ENCODE measurements at regions not wholly inside any gene's neighbourhood (a gene's known extent, or its start where the extent isn't known, plus 50 kb on each side); places are given as distances from the start of the nearest gene placed in this dataset.

DNA sequence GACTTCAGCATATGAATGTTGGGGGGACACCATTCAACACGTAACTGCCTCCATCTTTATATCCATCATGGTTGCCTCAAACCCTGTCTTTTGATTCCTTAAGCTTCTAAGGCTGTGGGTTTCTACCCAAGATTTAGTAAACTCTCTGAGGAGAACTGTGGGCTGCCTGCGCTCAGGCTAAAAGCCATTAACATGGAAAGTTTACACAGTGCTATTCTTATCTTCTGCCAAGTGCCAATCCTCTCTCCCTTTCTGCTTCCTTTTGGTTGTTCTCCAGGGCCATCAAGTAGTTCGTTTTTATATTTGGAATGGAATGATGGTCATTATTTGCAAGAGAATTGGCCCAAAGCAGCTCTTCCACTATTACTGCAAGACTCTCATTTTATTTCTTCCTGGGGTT, 97.3 kb upstream of the KLF14 start:
- Mint-ChIP-seq H3K9me3 (peaks cover 9% of the 10 kb centered on the region), H3K36me3 (ENCODE audit: low read depth) (peaks cover 2% of the 10 kb centered on the region), H3K4me3 (no peak overlapping the region), H3K4me1 (no peaks in the 10 kb centered on the region), H3K27me3 (peaks cover 27% of the 10 kb centered on the region), H3K27ac (no peak overlapping the region)
- no peak for DNase-seq
- intact Hi-C loops (cut with micrococcal nuclease) = loop anchor here (10.0 kb wide), 1 partner anchor 587 kb away; no protein-coding TSS in a partner anchor

DNA sequence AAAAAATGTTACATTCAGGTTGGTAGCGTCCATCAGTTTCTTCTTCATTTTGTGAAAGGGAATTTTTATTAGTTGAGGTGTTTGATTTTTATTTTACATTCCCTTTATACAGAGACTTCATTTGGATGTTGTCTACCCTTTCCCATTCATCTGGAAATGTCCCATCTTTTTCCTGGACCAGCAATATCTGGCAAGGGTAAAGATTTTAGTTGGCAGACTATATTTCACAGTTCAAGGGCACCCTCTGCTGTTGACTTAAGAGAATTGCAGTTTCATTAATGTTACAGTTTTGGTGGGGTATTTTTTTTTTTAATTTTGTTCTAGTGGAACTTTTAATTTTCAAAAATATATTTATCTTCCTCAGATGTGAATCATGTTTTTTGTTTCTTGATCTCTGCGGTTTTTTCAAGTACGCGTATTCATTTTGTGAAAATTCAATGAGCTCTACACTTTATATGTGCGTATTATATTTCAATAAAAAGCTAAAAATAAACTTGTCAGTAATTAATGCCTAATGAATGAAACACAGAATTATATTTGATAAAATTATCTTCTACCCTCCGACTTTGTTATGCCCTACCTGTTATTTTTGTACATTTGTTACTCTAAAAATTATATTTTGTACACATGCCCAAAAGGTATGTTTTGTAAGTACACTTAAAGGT, 97.9 kb upstream of the KLF14 start:
- Mint-ChIP-seq H3K9me3 (peaks cover 3% of the 10 kb centered on the region), H3K27ac (no peak overlapping the region), H3K4me1 (no peaks in the 10 kb centered on the region), H3K4me3 (no peak overlapping the region), H3K36me3 (ENCODE audit: low read depth) (peaks cover 2% of the 10 kb centered on the region), H3K27me3 (peaks cover 26% of the 10 kb centered on the region)
- intact Hi-C loops (cut with micrococcal nuclease) = loop anchor here (2.0 to 10.0 kb wide), 2 partner anchors 587 to 759 kb away; no protein-coding TSS in a partner anchor
- peak; percentile 60 for DNase-seq

DNA sequence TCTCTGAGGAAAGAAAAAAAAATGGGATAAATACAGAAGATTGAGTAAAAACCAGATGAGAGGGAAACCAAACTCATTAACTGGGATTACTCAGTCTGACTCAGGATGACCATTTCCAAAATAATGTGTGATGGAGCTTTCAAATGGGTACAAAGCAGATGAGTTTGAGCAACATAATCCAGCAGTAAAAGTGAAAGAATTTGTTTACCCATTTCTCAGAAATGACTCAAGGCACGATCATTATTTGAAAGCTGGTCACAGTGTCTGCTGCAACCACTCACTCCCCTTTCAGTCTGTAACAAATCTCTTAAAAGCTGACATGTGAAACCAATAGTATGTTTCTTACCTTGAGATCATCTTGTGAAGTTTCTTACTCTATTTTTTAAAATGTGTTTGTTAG, 104.7 kb upstream of the KLF14 start:
- Mint-ChIP-seq H3K4me1 (peaks cover 16% of the 10 kb centered on the region), H3K27me3 (peaks cover 17% of the 10 kb centered on the region), H3K36me3 (ENCODE audit: low read depth) (no peaks in the 10 kb centered on the region), H3K9me3 (no peaks in the 10 kb centered on the region), H3K4me3 (no peak overlapping the region), H3K27ac (peak overlapping the region; percentile 29)
- DNase-seq = no peak
- intact Hi-C loops (cut with micrococcal nuclease) = loop anchor here (10.0 kb wide), 1 partner anchor 594 kb away; no protein-coding TSS in a partner anchor

DNA sequence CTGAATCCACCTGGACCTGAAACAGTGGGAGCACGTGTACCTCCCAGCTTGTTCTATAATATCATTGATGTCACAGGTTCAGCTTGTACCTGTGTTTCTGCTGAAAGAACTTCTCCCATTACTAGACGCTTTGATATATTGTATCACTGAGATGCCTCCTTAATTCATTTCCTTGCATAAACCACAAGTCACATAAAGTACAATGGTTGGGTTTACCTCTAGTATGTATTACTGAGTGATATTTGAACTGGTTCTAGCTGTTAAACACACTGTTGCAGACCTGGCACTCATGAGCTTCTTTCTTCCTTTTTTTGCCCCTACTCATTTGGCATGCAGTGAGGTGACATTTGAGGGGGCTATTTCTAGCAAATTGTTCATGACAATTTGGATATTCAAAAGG, 106.6 kb upstream of the KLF14 start:
- no peaks in the 10 kb centered on the region for H3K9me3 Mint-ChIP-seq
- H3K27ac Mint-ChIP-seq = no peak overlapping the region
- peaks cover 16% of the 10 kb centered on the region for H3K4me1 Mint-ChIP-seq
- no peak overlapping the region for H3K4me3 Mint-ChIP-seq
- peaks cover 10% of the 10 kb centered on the region for H3K27me3 Mint-ChIP-seq
- DNase-seq = no peak
- intact Hi-C loops (cut with micrococcal nuclease) = no loop called here
- H3K36me3 Mint-ChIP-seq (ENCODE audit: low read depth) = no peaks in the 10 kb centered on the region

DNA sequence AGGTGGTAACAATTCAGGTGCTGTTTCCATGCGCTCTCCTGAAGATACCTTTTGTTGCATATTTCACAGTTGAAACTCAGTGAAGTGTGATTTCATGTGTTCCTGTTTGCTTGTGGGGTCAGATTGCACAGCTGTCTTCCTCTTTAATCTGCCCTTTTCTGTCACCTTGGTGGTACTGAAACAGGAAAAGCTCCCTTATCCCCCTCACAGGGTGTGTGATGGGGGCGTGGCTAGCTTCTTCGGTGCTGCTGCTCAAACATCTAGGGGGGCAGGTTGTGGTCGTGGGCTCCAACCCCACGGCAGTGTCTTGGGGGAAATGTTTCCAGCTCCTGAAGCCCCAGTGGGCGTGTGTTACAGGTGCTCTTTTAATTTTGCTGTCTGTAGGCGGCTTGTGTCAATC, 107.4 kb upstream of the KLF14 start:
- Mint-ChIP-seq H3K4me1 (peaks cover 16% of the 10 kb centered on the region), H3K36me3 (ENCODE audit: low read depth) (no peaks in the 10 kb centered on the region), H3K9me3 (no peaks in the 10 kb centered on the region), H3K4me3 (no peak overlapping the region), H3K27me3 (peaks cover 3% of the 10 kb centered on the region), H3K27ac (no peak overlapping the region)
- no peak for DNase-seq
- intact Hi-C loops (cut with micrococcal nuclease) = no loop called here

DNA sequence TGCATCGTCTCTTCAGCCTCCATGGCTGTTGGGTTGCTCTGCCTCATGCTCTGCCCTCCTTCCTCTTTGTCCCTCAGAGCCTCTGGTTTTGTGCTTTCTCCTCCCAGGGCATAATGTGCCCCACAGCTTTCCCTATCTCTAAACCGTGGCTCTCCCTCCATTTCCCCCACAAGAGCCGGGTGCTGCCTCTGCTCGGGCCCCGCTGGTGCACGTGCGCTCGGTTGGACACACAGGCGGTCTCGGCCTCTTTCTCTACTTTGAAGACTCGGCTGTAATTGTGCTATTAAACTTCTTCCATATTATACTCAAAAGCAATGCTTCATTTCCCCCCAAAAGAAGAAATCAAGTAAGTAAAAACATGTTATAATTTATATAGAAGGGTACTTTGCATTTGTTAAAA, 109.7 kb upstream of the KLF14 start:
- DNase-seq = no peak
- Mint-ChIP-seq H3K9me3 (no peaks in the 10 kb centered on the region), H3K4me1 (peaks cover 13% of the 10 kb centered on the region), H3K36me3 (ENCODE audit: low read depth) (no peaks in the 10 kb centered on the region), H3K27ac (no peak overlapping the region), H3K27me3 (peaks cover 3% of the 10 kb centered on the region), H3K4me3 (no peak overlapping the region)
- intact Hi-C loops (cut with micrococcal nuclease) = no loop called here

DNA sequence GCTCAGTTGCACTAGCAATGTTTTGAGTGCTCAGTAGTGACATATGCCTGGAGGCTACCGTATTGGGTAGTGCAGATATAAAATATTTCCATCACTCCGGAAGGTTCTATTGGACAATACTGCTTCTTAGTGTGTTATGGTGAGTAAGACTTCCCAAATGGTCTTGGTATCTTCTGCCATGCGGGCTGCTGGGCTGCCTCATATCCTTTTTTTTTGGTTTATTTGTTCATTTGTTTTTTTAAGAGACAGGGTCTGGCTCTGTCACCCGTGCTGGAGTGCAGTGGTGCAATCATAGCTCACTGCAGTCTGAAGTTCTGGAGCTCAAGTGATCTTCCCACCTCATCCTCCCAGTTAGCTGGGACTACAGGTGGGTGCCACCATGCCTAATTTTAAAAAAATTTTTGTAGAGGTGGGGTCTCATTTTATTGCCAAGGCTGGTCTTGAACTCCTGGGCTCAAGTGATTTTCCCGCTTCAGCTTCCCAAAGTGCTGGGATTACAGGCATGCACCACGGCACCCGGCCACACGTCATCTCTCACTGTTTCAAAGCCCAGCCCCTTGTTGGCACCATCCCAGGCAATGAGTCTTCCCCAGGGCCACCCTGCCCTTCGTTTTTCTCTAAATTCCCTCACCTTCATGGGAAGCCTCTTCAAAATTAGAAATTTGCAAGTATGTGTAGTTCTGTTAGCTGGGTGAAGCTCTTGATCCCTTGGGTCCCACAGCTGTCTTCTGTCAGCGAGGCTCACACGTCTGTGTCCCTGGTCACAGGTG, 111.0 kb upstream of the KLF14 start:
- H3K36me3 Mint-ChIP-seq (ENCODE audit: low read depth) = no peaks in the 10 kb centered on the region
- H3K9me3 Mint-ChIP-seq = no peaks in the 10 kb centered on the region
- peaks cover 7% of the 10 kb centered on the region for H3K4me1 Mint-ChIP-seq
- H3K27ac Mint-ChIP-seq = no peak overlapping the region
- H3K4me3 Mint-ChIP-seq = no peak overlapping the region
- peaks cover 3% of the 10 kb centered on the region for H3K27me3 Mint-ChIP-seq
- no peak for DNase-seq
- intact Hi-C loops (cut with micrococcal nuclease) = no loop called here

DNA sequence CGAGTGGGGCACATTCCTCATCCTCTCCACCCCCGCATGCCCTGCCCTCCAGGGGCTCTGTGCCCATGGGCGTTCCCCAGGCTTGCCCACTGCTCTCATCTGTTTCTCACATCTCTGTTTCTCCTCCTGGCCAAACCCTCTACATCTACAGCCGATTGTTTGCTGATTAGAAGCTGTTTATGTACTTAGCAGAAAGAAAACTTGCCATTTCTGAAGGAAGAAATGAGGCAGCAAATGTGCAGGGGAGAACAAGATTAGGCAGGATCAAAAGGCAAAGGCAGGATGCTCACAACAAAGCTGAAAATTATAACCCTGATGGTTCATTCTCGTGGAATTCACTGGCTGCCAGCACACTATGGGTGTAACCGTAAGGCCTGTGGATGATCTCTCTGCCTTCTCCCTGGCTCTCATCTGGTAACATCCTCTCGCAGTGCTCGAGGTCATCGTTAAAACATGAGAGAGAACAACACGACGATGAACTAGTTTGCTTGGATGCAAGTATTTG, 111.6 kb upstream of the KLF14 start:
- no peak for DNase-seq
- Mint-ChIP-seq H3K4me1 (peaks cover 5% of the 10 kb centered on the region), H3K4me3 (no peak overlapping the region), H3K27me3 (peaks cover 3% of the 10 kb centered on the region), H3K9me3 (no peaks in the 10 kb centered on the region), H3K27ac (no peak overlapping the region), H3K36me3 (ENCODE audit: low read depth) (no peaks in the 10 kb centered on the region)
- intact Hi-C loops (cut with micrococcal nuclease) = no loop called here

DNA sequence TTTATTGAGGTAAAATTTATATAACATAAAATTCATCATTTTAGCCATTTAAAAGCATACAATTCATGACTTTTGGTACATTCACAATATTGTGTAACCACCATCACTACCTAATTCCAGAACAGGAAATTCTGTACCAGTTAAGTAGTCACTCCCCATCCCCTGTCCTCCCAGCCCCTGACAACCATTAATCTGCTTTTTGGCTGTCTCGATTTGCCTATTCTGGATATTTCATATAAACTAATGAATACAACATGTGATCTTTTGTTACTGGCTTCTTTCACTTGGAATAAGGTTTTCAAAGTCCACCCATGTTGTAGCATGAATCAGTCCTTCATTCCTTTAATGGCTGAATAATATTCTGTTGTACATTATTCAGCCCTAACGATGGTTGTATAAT, 115.6 kb upstream of the KLF14 start:
- Mint-ChIP-seq H3K27me3 (no peaks in the 10 kb centered on the region), H3K4me3 (no peak overlapping the region), H3K9me3 (no peaks in the 10 kb centered on the region), H3K36me3 (ENCODE audit: low read depth) (peaks cover 14% of the 10 kb centered on the region), H3K27ac (no peak overlapping the region), H3K4me1 (no peaks in the 10 kb centered on the region)
- intact Hi-C loops (cut with micrococcal nuclease) = no loop called here
- no peak for DNase-seq

DNA sequence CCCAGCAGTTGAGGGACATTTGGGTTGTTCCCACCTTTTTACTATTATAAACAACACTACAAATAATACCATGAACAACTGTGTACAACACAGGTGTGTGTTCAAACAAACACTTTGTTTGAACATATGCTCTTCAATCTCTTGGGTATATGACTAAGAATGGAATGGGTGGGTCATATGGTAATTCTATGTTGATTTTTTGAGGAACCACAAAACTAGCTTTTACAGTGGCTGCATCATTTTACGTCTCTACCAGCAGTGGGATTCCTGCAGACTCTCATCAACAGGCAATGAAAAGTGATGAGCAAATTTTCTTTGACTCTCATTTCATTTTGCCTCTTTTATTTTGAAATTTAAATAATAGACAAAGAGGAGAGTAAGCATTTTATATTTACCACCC, 116.9 kb upstream of the KLF14 start:
- Mint-ChIP-seq H3K9me3 (no peaks in the 10 kb centered on the region), H3K4me3 (no peak overlapping the region), H3K27me3 (no peaks in the 10 kb centered on the region), H3K27ac (no peak overlapping the region), H3K4me1 (no peaks in the 10 kb centered on the region), H3K36me3 (ENCODE audit: low read depth) (peaks cover 27% of the 10 kb centered on the region)
- DNase-seq = no peak
- intact Hi-C loops (cut with micrococcal nuclease) = no loop called here

DNA sequence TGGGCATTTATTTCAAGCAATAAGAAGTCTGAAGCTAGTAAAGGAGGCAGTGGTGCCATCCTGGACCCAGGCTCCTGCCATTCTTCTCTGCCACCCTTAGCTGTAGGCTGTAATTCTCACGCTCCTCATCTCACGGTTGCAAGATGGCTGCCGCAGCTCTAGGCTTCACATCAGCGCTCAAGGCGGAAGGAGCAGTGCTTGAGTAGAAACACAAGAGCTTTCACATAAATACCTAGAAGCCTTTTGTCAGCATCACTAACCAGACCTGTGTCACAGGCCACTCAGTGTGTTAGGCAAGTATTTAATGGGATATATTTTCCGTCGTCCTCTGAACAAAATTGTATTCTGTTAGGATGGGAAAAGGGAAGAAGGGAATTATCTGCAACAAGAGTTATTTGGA, 118.9 kb upstream of the KLF14 start:
- Mint-ChIP-seq H3K9me3 (peaks cover 11% of the 10 kb centered on the region), H3K4me3 (no peak overlapping the region), H3K27ac (no peak overlapping the region), H3K4me1 (no peaks in the 10 kb centered on the region), H3K27me3 (no peaks in the 10 kb centered on the region), H3K36me3 (ENCODE audit: low read depth) (peaks cover 46% of the 10 kb centered on the region)
- intact Hi-C loops (cut with micrococcal nuclease) = no loop called here
- no peak for DNase-seq

DNA sequence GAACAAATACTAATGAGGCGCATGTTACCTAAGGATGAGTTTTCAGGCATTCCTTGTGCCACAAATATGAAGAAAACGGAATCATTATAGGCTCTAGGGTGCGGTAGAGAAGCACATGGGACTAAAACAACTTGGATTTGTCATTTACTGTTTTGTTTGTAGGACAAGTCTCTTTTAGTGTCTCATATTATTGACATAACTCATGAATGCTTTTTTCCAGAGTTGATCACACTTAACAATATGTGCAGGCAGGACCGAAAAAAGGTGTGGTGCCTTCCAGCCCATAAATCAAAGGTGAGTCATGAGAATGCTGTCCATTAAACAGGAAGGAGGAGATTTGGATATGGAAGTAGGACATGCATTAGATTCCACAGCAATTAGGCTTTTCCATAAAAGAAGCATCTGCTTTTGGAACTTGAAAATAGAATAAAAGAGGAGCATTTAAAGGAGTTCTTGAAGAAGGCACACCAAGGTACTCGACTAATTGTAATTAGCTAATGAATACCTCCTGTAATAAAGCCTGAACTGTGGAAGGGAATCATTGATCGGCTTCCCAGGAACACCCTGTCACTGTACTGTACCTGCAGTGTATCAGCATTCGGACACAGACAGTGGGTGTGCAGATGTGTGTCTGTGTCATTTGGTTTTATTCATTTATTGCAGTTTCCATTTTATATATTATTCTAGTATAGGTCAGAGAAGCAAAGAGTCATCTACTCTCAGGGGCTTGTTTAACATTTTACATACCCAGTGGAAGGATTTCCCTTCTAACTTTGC, 119.7 kb upstream of the KLF14 start:
- no peaks in the 10 kb centered on the region for H3K4me1 Mint-ChIP-seq
- intact Hi-C loops (cut with micrococcal nuclease) = no loop called here
- no peak overlapping the region for H3K4me3 Mint-ChIP-seq
- peaks cover 18% of the 10 kb centered on the region for H3K9me3 Mint-ChIP-seq
- H3K27me3 Mint-ChIP-seq = no peaks in the 10 kb centered on the region
- DNase-seq = no peak
- H3K36me3 Mint-ChIP-seq (ENCODE audit: low read depth) = peaks cover 54% of the 10 kb centered on the region
- H3K27ac Mint-ChIP-seq = no peak overlapping the region

DNA sequence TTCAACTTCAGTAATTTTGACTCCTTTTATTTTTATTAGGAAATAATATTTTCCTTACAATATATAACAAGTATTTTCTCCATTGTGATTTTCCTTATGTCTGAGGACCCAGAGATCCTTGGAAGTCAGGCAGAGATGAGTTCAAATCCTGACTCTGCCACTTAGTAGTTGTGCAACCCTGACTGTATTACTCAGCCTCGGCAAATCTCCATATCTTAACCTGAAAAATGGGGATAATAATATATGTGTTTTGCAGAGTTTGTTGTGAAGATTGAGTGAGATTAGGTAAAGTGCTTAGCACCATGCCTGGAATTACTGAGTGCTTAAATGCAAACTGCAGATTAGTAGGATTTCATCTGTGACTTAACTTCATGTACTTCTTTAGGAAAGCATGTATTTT, 120.5 kb upstream of the KLF14 start:
- Mint-ChIP-seq H3K36me3 (ENCODE audit: low read depth) (peaks cover 62% of the 10 kb centered on the region), H3K27me3 (no peaks in the 10 kb centered on the region)

DNA sequence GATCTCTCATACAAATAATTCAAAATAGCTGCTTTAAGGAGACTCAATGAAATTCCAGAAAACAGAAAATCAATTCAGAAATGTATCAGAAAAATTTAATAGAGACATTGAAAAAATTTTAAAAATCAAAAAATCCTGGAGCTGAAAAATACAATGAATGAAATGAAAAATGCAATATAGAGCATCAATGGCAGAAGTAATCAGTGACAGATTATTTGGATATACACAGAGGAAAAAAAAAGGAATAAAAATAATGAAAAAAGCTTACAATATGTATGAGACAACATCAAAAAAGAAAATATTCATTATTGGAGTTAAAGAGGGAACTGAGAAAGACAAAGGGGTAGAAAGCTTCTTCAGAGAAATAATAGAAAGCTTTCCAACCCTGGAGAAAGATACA, 122.9 kb upstream of the KLF14 start:
- intact Hi-C loops (cut with micrococcal nuclease) = no loop called here
- Mint-ChIP-seq H3K9me3 (peaks cover 36% of the 10 kb centered on the region), H3K4me1 (no peaks in the 10 kb centered on the region), H3K4me3 (no peak overlapping the region), H3K36me3 (ENCODE audit: low read depth) (peaks cover 85% of the 10 kb centered on the region), H3K27ac (no peak overlapping the region), H3K27me3 (no peaks in the 10 kb centered on the region)
- no peak for DNase-seq

More for the DNA sequence above, 120.5 kb upstream of the KLF14 start:
- no peak for DNase-seq
- intact Hi-C loops (cut with micrococcal nuclease) = no loop called here
- H3K27ac Mint-ChIP-seq = no peak overlapping the region
- no peaks in the 10 kb centered on the region for H3K4me1 Mint-ChIP-seq
- peaks cover 25% of the 10 kb centered on the region for H3K9me3 Mint-ChIP-seq
- H3K4me3 Mint-ChIP-seq = no peak overlapping the region

All from activated CD4-positive, alpha-beta T cell treated with anti-CD3 and anti-CD28 coated beads, Interleukin-2, amount 10 ng/mL, durations not matched to agents 24 days and 14 days (primary cell).